Endothelial cell of umbilical vein (primary cell): ENCODE measurements at regions not wholly inside any gene's neighbourhood (a gene's known extent, or its start where the extent isn't known, plus 50 kb on each side); places are given as distances from the start of the nearest gene placed in this dataset.

Experiments
- BruUV-seq: library from RNA; stranded (reverse); fragments of 400-500 nt; replicated peaks from 2 replicates; lab custom pipeline; 2021; lab: Mats Ljungman, UMichigan
- CTCF ChIA-PET: fragments of 300-600, 350-600 bp; sonication (Branson Sonifier 250); formaldehyde crosslinking; loops from one replicate; lab custom pipeline; 2021; ENCODE audit warnings: antibody characterized with exemption, inconsistent platforms; lab: Charles Lee
- POLR2A ChIA-PET: fragments of 300-600, 350-600 bp; sonication (Branson Sonifier 250); formaldehyde crosslinking; loops from one replicate; lab custom pipeline; 2021; ENCODE audit warnings: antibody characterized with exemption, inconsistent platforms; lab: Charles Lee
- DNase-seq: peaks from one replicate; pipeline ENCODE4 v3.0.0-alpha.2; 2011; ENCODE audit warnings: low read depth, low spot score
- FAIRE-seq: peaks from 2 replicates; lab custom pipeline; 2011; peaks lifted over from hg19 to GRCh38; lab: Jason Lieb, UNC
- H2AFZ ChIP-seq: 2 replicates; pipeline ENCODE4 v1.6.0; 2012; ENCODE audit warnings: low read depth, low read length, control low read depth, inconsistent platforms
- H3K27ac ChIP-seq: 2 replicates; pipeline ENCODE4 v1.5.1; 2011; ENCODE audit warnings: low read depth, mild to moderate bottlenecking, control low read depth, low read length, moderate library complexity; ENCODE audit not compliant: insufficient read depth
- H3K27me3 ChIP-seq, 2 experiments: 2 replicates each; pipeline versions ENCODE4 v1.6.0 to v1.6.1; 2011; ENCODE audit warnings: low read length in 2 of 2, mixed read lengths in 1 of 2; ENCODE audit not compliant: control insufficient read depth in 2 of 2, insufficient read depth in 2 of 2
- H3K36me3 ChIP-seq, 2 experiments: 2 replicates in 1 of 2; 3 replicates in 1 of 2; pipeline ENCODE4 v1.5.1; 2011; ENCODE audit warnings: low read length in 2 of 2, mild to moderate bottlenecking in 1 of 2, moderate library complexity in 1 of 2; ENCODE audit not compliant: control insufficient read depth in 2 of 2, insufficient read depth in 2 of 2; ENCODE audit errors: extremely low read depth in 1 of 2
- H3K4me1 ChIP-seq: 3 replicates; pipeline ENCODE4 v1.5.1; 2011; ENCODE audit warnings: mild to moderate bottlenecking, low read length; ENCODE audit not compliant: control insufficient read depth, insufficient read depth; ENCODE audit errors: extremely low read depth
- H3K4me2 ChIP-seq: 2 replicates; pipeline ENCODE4 v1.6.1; 2011; ENCODE audit warnings: low read length, control low read depth, mixed read lengths; ENCODE audit not compliant: insufficient read depth
- H3K4me3 ChIP-seq, 3 experiments: fragments of 200-600 bp in 1 of 3; sonication (generic), shearing (Covaris generic) in 1 of 3; replicated peaks in 1 of 3; 2 replicates each; pipeline ENCODE4 v1.5.1; 2011 to 2016; ENCODE audit warnings: control low read depth in 3 of 3, low read length in 3 of 3, mild to moderate bottlenecking in 2 of 3, inconsistent platforms in 1 of 3, low read depth in 1 of 3, moderate library complexity in 1 of 3; ENCODE audit not compliant: insufficient read depth in 1 of 3
- H3K79me2 ChIP-seq: 2 replicates; pipeline ENCODE4 v1.6.0; 2012; ENCODE audit warnings: low read length, inconsistent platforms; ENCODE audit not compliant: control insufficient read depth, insufficient read depth
- H3K9ac ChIP-seq: replicated peaks from 2 replicates; pipeline ENCODE3; 2011; ENCODE audit warnings: low read length, control low read depth; ENCODE audit not compliant: insufficient read depth; ENCODE audit errors: extremely low read depth
- H3K9me1 ChIP-seq: replicated peaks from 3 replicates; pipeline ENCODE4 v1.6.0; 2011; ENCODE audit warnings: mild to moderate bottlenecking, low read length; ENCODE audit not compliant: control insufficient read depth, insufficient read depth; ENCODE audit errors: extremely low read depth
- H3K9me3 ChIP-seq: replicated peaks from 2 replicates; pipeline ENCODE4 v1.5.1; 2012; ENCODE audit warnings: low read length, inconsistent platforms; ENCODE audit not compliant: control insufficient read depth, insufficient read depth
- H4K20me1 ChIP-seq: replicated peaks from 2 replicates; pipeline ENCODE3; 2011; ENCODE audit warnings: mild to moderate bottlenecking, low read length; ENCODE audit not compliant: control insufficient read depth, insufficient read depth; ENCODE audit errors: extremely low read depth
- CTCF ChIP-seq, 2 donors: IDR thresholded peaks; 1 replicate in 1 of 2; 2 replicates in 1 of 2; pipeline ENCODE4 v1.5.1; 2011; ENCODE audit warnings: low read length in 2 of 2, mild to moderate bottlenecking in 2 of 2, moderate library complexity in 2 of 2, control low read depth in 1 of 2, inconsistent platforms in 1 of 2, low read depth in 1 of 2; ENCODE audit not compliant: insufficient read depth in 1 of 2; ENCODE audit errors: extremely low read depth in 1 of 2
- EZH2 ChIP-seq: IDR thresholded peaks from 2 replicates; pipeline ENCODE4 v1.6.1; 2012; ENCODE audit warnings: borderline replicate concordance, low read depth, mild to moderate bottlenecking, moderate library complexity, low read length, inconsistent platforms; ENCODE audit not compliant: severe bottlenecking
- FOS ChIP-seq: IDR thresholded peaks from 2 replicates; pipeline ENCODE4 v1.6.1; 2011; ENCODE audit warnings: mild to moderate bottlenecking, low read length, moderate library complexity, borderline replicate concordance; ENCODE audit not compliant: insufficient read depth
- GATA2 ChIP-seq: IDR thresholded peaks from 2 replicates; pipeline ENCODE4 v1.7.0; 2011; ENCODE audit warnings: low read depth, mild to moderate bottlenecking, moderate library complexity, mixed read lengths, low read length; ENCODE audit not compliant: insufficient read length, insufficient read depth
- JUN ChIP-seq: IDR thresholded peaks from 2 replicates; pipeline ENCODE4 v1.6.1; 2011; ENCODE audit warnings: borderline replicate concordance, low read depth; ENCODE audit not compliant: insufficient read length, insufficient read depth
- MAX ChIP-seq: IDR thresholded peaks from 2 replicates; pipeline ENCODE4 v1.6.1; 2011; ENCODE audit not compliant: insufficient read depth, insufficient read length
- MYC ChIP-seq: IDR thresholded peaks from one replicate; pipeline ENCODE4 v1.6.1; 2011; ENCODE audit warnings: mild to moderate bottlenecking, low read depth, low read length
- POLR2A ChIP-seq: IDR thresholded peaks from 2 replicates; pipeline ENCODE4 v1.6.1; 2012; ENCODE audit warnings: low read depth, mild to moderate bottlenecking, control low read depth, low read length
- POLR2AphosphoS5 ChIP-seq: IDR thresholded peaks from 2 replicates; pipeline ENCODE4 v1.6.1; 2012; ENCODE audit warnings: low read depth, mild to moderate bottlenecking, control low read depth, low read length, moderate library complexity; ENCODE audit not compliant: insufficient read depth
- dilution Hi-C: fragments of 300-500 bp; cut with MboI; formaldehyde crosslinking; loops from one replicate; pipeline ENCODE4 v1.15.0; 2019; ENCODE audit warnings: low sequenced_read_pairs; ENCODE audit not compliant: extremely low pct_ligation_motif_present
- intact Hi-C: fragments of 100-400 bp; cut with micrococcal nuclease; formaldehyde crosslinking; loops from one replicate; pipeline ENCODE4 v1.10.0; 2022

GRCh38 chr2:2466534-2466933 is 135.5 kb upstream of the MYT1L start:
- no peaks in the 10 kb centered on the region for H4K20me1 ChIP-seq
- intact Hi-C loops = no loop called here
- no peaks in the 10 kb centered on the region for H3K4me1 ChIP-seq
- no peak overlapping the region for H3K4me2 ChIP-seq
- no peaks in the 10 kb centered on the region for H3K36me3 ChIP-seq
- no TSS peak for BruUV-seq
- no peak overlapping the region for H3K9ac ChIP-seq
- CTCF ChIA-PET = no interaction called here
- POLR2A ChIA-PET = no interaction called here
- H3K9me1 ChIP-seq = no peaks in the 10 kb centered on the region
- FAIRE-seq = no peak
- H3K27ac ChIP-seq = no peak overlapping the region
- no peak for TF ChIP-seq MAX
- no peak for TF ChIP-seq EZH2
- no peaks in the 10 kb centered on the region for H3K79me2 ChIP-seq
- dilution Hi-C loops = no loop called here
- no peaks in the 10 kb centered on the region for H3K27me3 ChIP-seq
- H2AFZ ChIP-seq = no peak overlapping the region
- H3K4me3 ChIP-seq = no peak overlapping the region
- peaks cover 6% of the 10 kb centered on the region for H3K9me3 ChIP-seq
- no peak for DNase-seq

GRCh38 chr2:2464643-2465042 is 133.6 kb upstream of the MYT1L start:
- no peak overlapping the region for H2AFZ ChIP-seq
- no peak for FAIRE-seq
- H3K27ac ChIP-seq = no peak overlapping the region

More at GRCh38 chr2:2464643-2465042, 133.6 kb upstream of the MYT1L start:
- CTCF ChIA-PET = no interaction called here
- H3K9me3 ChIP-seq = peaks cover 6% of the 10 kb centered on the region
- no peaks in the 10 kb centered on the region for H3K27me3 ChIP-seq
- H3K36me3 ChIP-seq = no peaks in the 10 kb centered on the region
- dilution Hi-C loops (no loop called here), intact Hi-C loops (no loop called here)
- H3K79me2 ChIP-seq = no peaks in the 10 kb centered on the region
- TF ChIP-seq FOS (no peak), CTCF (IDR thresholded peaks at IDR 0.05; ENCODE audit: extremely low read depth in 1 of 2, insufficient read depth in 1 of 2, low read depth in 1 of 2, low read length in 2 of 2) (no peak), EZH2 (no peak), POLR2AphosphoS5 (no peak), MYC (no peak), JUN (no peak), POLR2A (no peak), GATA2 (no peak), MAX (no peak)
- H3K4me2 ChIP-seq = no peak overlapping the region
- POLR2A ChIA-PET = no interaction called here
- H3K4me1 ChIP-seq = no peaks in the 10 kb centered on the region
- no peak overlapping the region for H3K4me3 ChIP-seq
- H3K9ac ChIP-seq = no peak overlapping the region
- H4K20me1 ChIP-seq = no peaks in the 10 kb centered on the region
- no peaks in the 10 kb centered on the region for H3K9me1 ChIP-seq
- no peak for DNase-seq
- no TSS peak for BruUV-seq
